HG03354 (cell line): ENCODE measurements at regions not wholly inside any gene's neighbourhood (a gene's known extent, or its start where the extent isn't known, plus 50 kb on each side); places are given as distances from the start of the nearest gene placed in this dataset.

Experiments
- ATAC-seq: cut with Tn5 transposase; IDR thresholded peaks from one replicate; pipeline ENCODE4 v1.9.1; 2021; ENCODE audit warnings: mild to moderate bottlenecking; ENCODE audit not compliant: unreplicated experiment, poor library complexity, severe bottlenecking

DNA sequence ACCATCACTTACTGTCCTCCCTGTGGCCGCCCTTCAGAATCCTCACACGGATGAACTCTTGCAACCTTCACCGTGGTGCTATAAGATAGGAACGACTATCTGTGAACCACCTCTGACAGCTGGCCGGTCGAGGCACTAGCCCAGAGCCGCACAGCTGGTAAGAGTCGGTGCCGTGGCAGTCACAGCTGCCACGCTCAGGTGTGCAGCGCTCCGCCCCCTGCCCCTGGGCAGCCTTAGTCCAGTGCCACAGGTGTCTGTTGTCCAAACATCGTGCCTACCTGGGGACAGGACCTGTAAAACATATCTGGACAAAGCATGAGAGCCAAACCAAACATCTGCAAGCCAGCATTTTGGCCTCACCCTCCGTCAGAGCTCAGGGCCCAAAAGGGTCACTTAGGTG lies 55.3 kb upstream of the SALL3 start:
- no peak for ATAC-seq

- no peak for ATAC-seq
These were observed 54.7 kb upstream of the SALL3 start for GRCh38 chr18:78924786-78925540.

GRCh38 chr18:78925557-78926242 lies 53.9 kb upstream of the SALL3 start:
- no peak for ATAC-seq

DNA sequence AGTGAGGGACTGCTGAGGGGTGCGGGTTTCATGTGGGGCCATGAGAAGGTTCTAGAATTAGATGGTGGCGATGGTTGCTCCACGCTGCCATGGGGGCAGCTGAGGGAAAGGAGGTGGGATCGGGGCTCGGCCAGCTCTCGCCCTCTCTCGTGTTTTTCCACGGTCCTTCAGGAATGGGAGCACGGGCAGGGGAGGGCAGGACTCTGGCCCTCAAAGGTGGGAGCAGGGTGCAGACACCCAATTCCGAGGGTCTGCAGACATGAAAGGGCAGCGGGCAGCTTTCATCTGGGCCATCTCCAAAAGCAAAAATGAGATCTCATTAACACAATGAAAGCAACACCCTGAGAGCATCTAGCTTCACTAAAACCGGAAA lies 53.4 kb upstream of the SALL3 start:
- no peak for ATAC-seq

- ATAC-seq = no peak
These were observed 52.5 kb upstream of the SALL3 start for GRCh38 chr18:78927156-78927555.

- no peak for ATAC-seq
These were observed 52.0 kb upstream of the SALL3 start for GRCh38 chr18:78927616-78928015.

GRCh38 chr18:78928076-78928475 lies 51.5 kb upstream of the SALL3 start:
- no peak for ATAC-seq

DNA sequence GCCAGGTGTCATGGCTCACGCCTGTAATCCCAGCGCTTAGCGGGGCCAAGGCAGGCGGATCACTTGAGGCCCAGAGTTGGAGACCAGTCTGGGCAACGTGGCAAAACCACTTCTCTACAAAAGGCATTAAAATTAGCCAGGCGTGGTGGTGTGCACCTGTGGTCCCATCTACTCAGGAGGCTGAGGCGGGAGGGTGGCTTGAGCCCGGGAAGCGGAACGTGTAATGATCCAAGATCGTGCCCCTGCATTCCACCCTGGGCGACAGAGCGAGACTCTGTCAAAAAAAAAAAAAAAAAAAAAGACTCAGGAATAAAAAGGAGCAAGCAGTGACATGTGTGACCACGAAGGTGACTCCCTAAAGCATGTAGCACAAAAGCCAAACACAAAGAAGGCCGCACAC lies 50.1 kb upstream of the SALL3 start:
- no peak for ATAC-seq
